Neuronal stem cell (in vitro differentiated cells): ENCODE measurements at regions not wholly inside any gene's neighbourhood (a gene's known extent, or its start where the extent isn't known, plus 50 kb on each side); places are given as distances from the start of the nearest gene placed in this dataset.

ENCODE experiments used
- DNase-seq: peaks from one replicate; pipeline ENCODE4 v3.0.0-alpha.2; 2013; ENCODE audit warnings: low spot score
- H2AFZ ChIP-seq: one replicate; pipeline ENCODE4 v1.6.1; 2013; ENCODE audit warnings: mild to moderate bottlenecking, low read length, inconsistent platforms
- H2AK5ac ChIP-seq: 2 replicates; pipeline ENCODE4 v1.6.1; 2013; ENCODE audit warnings: low read depth, mild to moderate bottlenecking, inconsistent platforms, low read length, moderate library complexity, mixed read lengths
- H2BK120ac ChIP-seq: 2 replicates; pipeline ENCODE4 v1.6.1; 2013; ENCODE audit warnings: low read depth, mild to moderate bottlenecking, inconsistent platforms, low read length, moderate library complexity, mixed read lengths
- H2BK12ac ChIP-seq: one replicate; pipeline ENCODE4 v1.6.1; 2013; ENCODE audit warnings: low read length, inconsistent platforms
- H2BK15ac ChIP-seq: 2 replicates; pipeline ENCODE4 v1.6.1; 2013; ENCODE audit warnings: mild to moderate bottlenecking, low read length, inconsistent platforms, mixed read lengths
- H2BK5ac ChIP-seq: one replicate; pipeline ENCODE4 v1.6.1; 2013; ENCODE audit warnings: inconsistent platforms, mild to moderate bottlenecking, low read length, moderate library complexity
- H3K14ac ChIP-seq: one replicate; pipeline ENCODE4 v1.6.1; 2013; ENCODE audit warnings: low read length, inconsistent platforms
- H3K18ac ChIP-seq: 2 replicates; pipeline ENCODE4 v1.6.1; 2013; ENCODE audit warnings: low read length, inconsistent platforms
- H3K23ac ChIP-seq: 2 replicates; pipeline ENCODE4 v1.6.1; 2013; ENCODE audit warnings: low read depth, mild to moderate bottlenecking, mixed read lengths, low read length, inconsistent platforms; ENCODE audit not compliant: poor library complexity
- H3K27ac ChIP-seq: replicated peaks from 3 replicates; pipeline ENCODE4 v1.5.1; 2013; ENCODE audit warnings: low read length, inconsistent platforms
- H3K27me3 ChIP-seq, 3 experiments: 2 replicates each; pipeline ENCODE4 v1.6.1; 2013; ENCODE audit warnings: low read length in 3 of 3, mild to moderate bottlenecking in 2 of 3, inconsistent platforms in 1 of 3, low read depth in 1 of 3, mixed read lengths in 1 of 3, moderate library complexity in 1 of 3; ENCODE audit not compliant: control insufficient read depth in 3 of 3, insufficient read depth in 3 of 3
- H3K36me3 ChIP-seq, 2 donors: replicated peaks in 1 of 2; 2 replicates each; pipeline ENCODE4 v1.6.1; 2013; ENCODE audit warnings: low read length in 2 of 2; ENCODE audit not compliant: control insufficient read depth in 2 of 2, insufficient read depth in 2 of 2
- H3K4ac ChIP-seq: 2 replicates; pipeline ENCODE4 v1.6.1; 2013; ENCODE audit warnings: inconsistent platforms, mild to moderate bottlenecking, low read length, moderate library complexity
- H3K4me1 ChIP-seq, 2 donors: 1 replicate in 1 of 2; 2 replicates in 1 of 2; pipeline ENCODE4 v1.6.1; 2013; ENCODE audit warnings: low read length in 2 of 2, low read depth in 1 of 2; ENCODE audit not compliant: control insufficient read depth in 2 of 2, insufficient read depth in 1 of 2
- H3K4me2 ChIP-seq: one replicate; pipeline ENCODE4 v1.6.1; 2013; ENCODE audit warnings: mild to moderate bottlenecking, low read length, inconsistent platforms; ENCODE audit not compliant: insufficient read depth, poor library complexity, severe bottlenecking
- H3K4me3 ChIP-seq, 2 donors: 2 replicates each; pipeline ENCODE4 v1.5.1; 2013; ENCODE audit warnings: low read length in 2 of 2, mild to moderate bottlenecking in 2 of 2, inconsistent platforms in 1 of 2, moderate library complexity in 1 of 2
- H3K79me1 ChIP-seq: one replicate; pipeline ENCODE4 v1.6.1; 2013; ENCODE audit warnings: low read depth, mild to moderate bottlenecking, inconsistent platforms, low read length, moderate library complexity
- H3K9ac ChIP-seq: one replicate; pipeline ENCODE4 v1.6.1; 2013; ENCODE audit warnings: mild to moderate bottlenecking, low read depth, low read length, inconsistent platforms; ENCODE audit not compliant: poor library complexity
- H3K9me3 ChIP-seq, 2 donors: replicated peaks in 1 of 2; 2 replicates each; pipeline versions ENCODE3 to v1.6.1; 2013; ENCODE audit warnings: low read length in 2 of 2, mild to moderate bottlenecking in 2 of 2, inconsistent platforms in 1 of 2, low read depth in 1 of 2, mixed read lengths in 1 of 2, moderate library complexity in 1 of 2; ENCODE audit not compliant: control insufficient read depth in 2 of 2, insufficient read depth in 1 of 2
- H4K8ac ChIP-seq: one replicate; pipeline ENCODE4 v1.6.1; 2013; ENCODE audit warnings: low read depth, mild to moderate bottlenecking, inconsistent platforms, low read length, moderate library complexity
- H4K91ac ChIP-seq: one replicate; pipeline ENCODE4 v1.6.1; 2013; ENCODE audit warnings: low read length, low read depth, mild to moderate bottlenecking, inconsistent platforms; ENCODE audit not compliant: poor library complexity
- WGBS, 2 donors: extraction: QIAGEN DNeasy Blood & Tissue Kit; methylation state at CpG; one replicate each; pipeline ENCODE4 v1.1.7; 2013; ENCODE audit warnings: missing lambda C conversion rate in 2 of 2, mixed read lengths in 1 of 2; ENCODE audit not compliant: insufficient read length in 2 of 2, insufficient replicate concordance in 1 of 2; ENCODE audit errors: extremely low coverage in 2 of 2; 5-methylcytosine and 5-hydroxymethylcytosine counted together

GRCh38 chr1:238139713-238140112, 249.0 kb upstream of the ZP4 start:
- no peaks in the 10 kb centered on the region for H3K27me3 ChIP-seq
- no peak overlapping the region for H3K9ac ChIP-seq
- no peak overlapping the region for H2BK5ac ChIP-seq
- H2AK5ac ChIP-seq = no peak overlapping the region
- H3K23ac ChIP-seq = no peak overlapping the region
- no peak overlapping the region for H3K14ac ChIP-seq
- no peak overlapping the region for H2BK120ac ChIP-seq
- no peak overlapping the region for H3K18ac ChIP-seq
- H3K9me3 ChIP-seq = no peaks in the 10 kb centered on the region
- no peak overlapping the region for H2BK12ac ChIP-seq
- H3K36me3 ChIP-seq = no peaks in the 10 kb centered on the region
- peaks cover 0 to 2% of the 10 kb centered on the region in 2 donors for H3K4me1 ChIP-seq
- no peak overlapping the region for H2AFZ ChIP-seq
- H3K4ac ChIP-seq = no peak overlapping the region
- H4K8ac ChIP-seq = no peak overlapping the region
- H2BK15ac ChIP-seq = no peak overlapping the region
- H3K79me1 ChIP-seq = no peaks in the 10 kb centered on the region
- H3K27ac ChIP-seq = no peak overlapping the region
- no CpG with 5 or more reads among the region's 2 CpGs for WGBS, 2 donors
- no peak overlapping the region for H3K4me2 ChIP-seq
- no peak overlapping the region for H4K91ac ChIP-seq
- DNase-seq = no peak
- no peak overlapping the region for H3K4me3 ChIP-seq

- WGBS, 2 donors = no CpG with 5 or more reads among the region's 6 CpGs
- no peak overlapping the region for H3K4ac ChIP-seq
- H4K91ac ChIP-seq = no peak overlapping the region
- H3K27me3 ChIP-seq = no peaks in the 10 kb centered on the region
- H2BK12ac ChIP-seq = no peak overlapping the region
- H3K14ac ChIP-seq = no peak overlapping the region
- H3K4me1 ChIP-seq = peaks cover 0 to 2% of the 10 kb centered on the region in 2 donors
- no peak overlapping the region for H3K27ac ChIP-seq
- H3K4me2 ChIP-seq = no peak overlapping the region
- DNase-seq = no peak
- no peak overlapping the region for H4K8ac ChIP-seq
- H3K79me1 ChIP-seq = no peaks in the 10 kb centered on the region
- H2BK120ac ChIP-seq = no peak overlapping the region
- no peak overlapping the region for H2AFZ ChIP-seq
- H3K18ac ChIP-seq = no peak overlapping the region
- no peak overlapping the region for H3K9ac ChIP-seq
- H3K9me3 ChIP-seq = no peaks in the 10 kb centered on the region
- H2BK5ac ChIP-seq = no peak overlapping the region
- H2AK5ac ChIP-seq = no peak overlapping the region
- H3K4me3 ChIP-seq = no peak overlapping the region
- H2BK15ac ChIP-seq = no peak overlapping the region
- H3K23ac ChIP-seq = no peak overlapping the region
- no peaks in the 10 kb centered on the region for H3K36me3 ChIP-seq
Measured at GRCh38 chr1:238138059-238138626, 247.4 kb upstream of the ZP4 start.

GRCh38 chr1:238135708-238136664, 245.3 kb upstream of the ZP4 start:
- Histone ChIP-seq H3K79me1 (no peaks in the 10 kb centered on the region), H4K91ac (no peak overlapping the region), H3K4ac (no peak overlapping the region), H2BK12ac (no peak overlapping the region), H3K18ac (no peak overlapping the region), H3K27ac (no peak overlapping the region), H2AFZ (no peak overlapping the region), H3K4me3 (no peak overlapping the region), H2BK15ac (no peak overlapping the region), H2AK5ac (no peak overlapping the region), H3K9me3 (no peaks in the 10 kb centered on the region), H3K9ac (no peak overlapping the region), H3K23ac (no peak overlapping the region), H2BK5ac (no peak overlapping the region), H3K14ac (no peak overlapping the region), H3K4me2 (no peak overlapping the region), H4K8ac (no peak overlapping the region), H3K27me3 (no peaks in the 10 kb centered on the region), H2BK120ac (no peak overlapping the region), H3K36me3 (no peaks in the 10 kb centered on the region), H3K4me1 (no peaks in the 10 kb centered on the region)
- DNase-seq = no peak
- no CpG with 5 or more reads among the region's 3 CpGs for WGBS, 2 donors

- H3K4me2 ChIP-seq = no peak overlapping the region
- no peaks in the 10 kb centered on the region for H3K9me3 ChIP-seq
- H3K23ac ChIP-seq = no peak overlapping the region
- H2AK5ac ChIP-seq = no peak overlapping the region
- no peak overlapping the region for H2BK120ac ChIP-seq
- no peak overlapping the region for H2BK12ac ChIP-seq
- H2BK5ac ChIP-seq = no peak overlapping the region
- no peak overlapping the region for H3K9ac ChIP-seq
- no peak overlapping the region for H3K14ac ChIP-seq
- H2AFZ ChIP-seq = no peak overlapping the region
- H3K79me1 ChIP-seq = no peaks in the 10 kb centered on the region
- peaks cover 0 to 2% of the 10 kb centered on the region in 2 donors for H3K4me1 ChIP-seq
- no peak overlapping the region for H3K4me3 ChIP-seq
- H3K4ac ChIP-seq = no peak overlapping the region
- WGBS, 2 donors = no CpG with 5 or more reads among the region's 2 CpGs
- H4K91ac ChIP-seq = no peak overlapping the region
- H3K27ac ChIP-seq = no peak overlapping the region
- H4K8ac ChIP-seq = no peak overlapping the region
- H2BK15ac ChIP-seq = no peak overlapping the region
- no peaks in the 10 kb centered on the region for H3K27me3 ChIP-seq
- no peak for DNase-seq
- H3K18ac ChIP-seq = no peak overlapping the region
- H3K36me3 ChIP-seq = no peaks in the 10 kb centered on the region
Measured at GRCh38 chr1:238129677-238130076, 239.0 kb upstream of the ZP4 start.
